ENCODE measurements at regions not wholly inside any gene's neighbourhood (a gene's known extent, or its start where the extent isn't known, plus 50 kb on each side); places are given as distances from the start of the nearest gene placed in this dataset.
A peak's percentile ranks its signal among the peaks of the same experiment; 100 is the strongest.

- Histone ChIP-seq H3K27ac (ENCODE audit: low read length) (peak overlapping the region; percentile 80), H3K9me3 (ENCODE audit: low read length) (no peaks in the 10 kb centered on the region), H2AFZ (ENCODE audit: low read length) (peak overlapping the region; percentile 15), H3F3A (ENCODE audit: low read length, unreplicated experiment) (no peaks in the 10 kb centered on the region), H3K9me2 (replicated peaks; ENCODE audit: low read length) (no peaks in the 10 kb centered on the region), H3K4me3 (ENCODE audit: low read length) (no peak overlapping the region), H4K20me1 (ENCODE audit: low read length) (no peaks in the 10 kb centered on the region), H3K4me1 (ENCODE audit: insufficient read depth, low read length) (peaks cover 22% of the 10 kb centered on the region), H3K27me3 (ENCODE audit: low read length) (no peaks in the 10 kb centered on the region), H3K4me2 (ENCODE audit: low read length) (peak overlapping the region; percentile 38), H3K79me2 (ENCODE audit: low read length) (no peaks in the 10 kb centered on the region), H3K36me3 (ENCODE audit: low read depth, low read length) (no peaks in the 10 kb centered on the region), H3K9ac (ENCODE audit: low read length) (peak overlapping the region; percentile 42)
- DNase-seq (peak; percentile 71), ATAC-seq (peak; percentile 63)
- intact Hi-C loops (cut with micrococcal nuclease) = no loop called here
- TF ChIP-seq EZH2 (IDR thresholded peaks at IDR 0.05; ENCODE audit: low read length, unreplicated experiment) (no peak), CTCF (conservative IDR thresholded peaks at IDR 0.05; ENCODE audit: low read depth, low read length) (no peak), EZH2phosphoT487 (IDR thresholded peaks at IDR 0.05; ENCODE audit: borderline replicate concordance, low read length) (no peak)
- no TSS peak for BruUV-seq (replicated peaks)
- POLR2A ChIA-PET (ENCODE audit: unreplicated experiment) = no interaction called here
- CTCF ChIA-PET = interaction anchor here (0.6 kb wide), 1 partner anchor 49 kb away, joined by 3 read pairs; no protein-coding TSS in a partner anchor
Measured at GRCh38 chr1:8155528-8156186, 129.5 kb upstream of the ERRFI1 start.

GRCh38 chr1:8154621-8155052 is 128.5 kb upstream of the ERRFI1 start:
- BruUV-seq (replicated peaks) = no TSS peak
- Histone ChIP-seq H3K79me2 (ENCODE audit: low read length) (no peaks in the 10 kb centered on the region), H3F3A (ENCODE audit: low read length, unreplicated experiment) (no peaks in the 10 kb centered on the region), H2AFZ (ENCODE audit: low read length) (peak overlapping the region; percentile 15), H3K9me3 (ENCODE audit: low read length) (no peaks in the 10 kb centered on the region), H3K27ac (ENCODE audit: low read length) (peak overlapping the region; percentile 80), H3K4me2 (ENCODE audit: low read length) (peak overlapping the region; percentile 38; the same call in 1 of the 2 replicates), H4K20me1 (ENCODE audit: low read length) (no peaks in the 10 kb centered on the region), H3K4me3 (ENCODE audit: low read length) (no peak overlapping the region), H3K9me2 (replicated peaks; ENCODE audit: low read length) (no peaks in the 10 kb centered on the region), H3K36me3 (ENCODE audit: low read depth, low read length) (no peaks in the 10 kb centered on the region), H3K4me1 (ENCODE audit: insufficient read depth, low read length) (peaks cover 22% of the 10 kb centered on the region), H3K9ac (ENCODE audit: low read length) (peak overlapping the region; percentile 42), H3K27me3 (ENCODE audit: low read length) (no peaks in the 10 kb centered on the region)
- TF ChIP-seq CTCF (conservative IDR thresholded peaks at IDR 0.05; ENCODE audit: low read depth, low read length) = no peak
- no peak for TF ChIP-seq EZH2phosphoT487 (IDR thresholded peaks at IDR 0.05; ENCODE audit: borderline replicate concordance, low read length)
- no peak for TF ChIP-seq EZH2 (IDR thresholded peaks at IDR 0.05; ENCODE audit: low read length, unreplicated experiment)
- ATAC-seq = peak; percentile 91
- intact Hi-C loops (cut with micrococcal nuclease) = no loop called here
- CTCF ChIA-PET = no interaction called here
- POLR2A ChIA-PET (ENCODE audit: unreplicated experiment) = interaction anchor here (0.6 kb wide), 3 partner anchors 91 to 135 kb away, joined by 3 to 5 read pairs (median 3); no protein-coding TSS in a partner anchor
- DNase-seq = peak; percentile 80

GRCh38 chr1:8153961-8154360 is 127.9 kb upstream of the ERRFI1 start:
- POLR2A ChIA-PET (ENCODE audit: unreplicated experiment) = interaction anchor here (0.6 kb wide), 2 partner anchors 90 to 189 kb away, joined by 3 to 5 read pairs; no protein-coding TSS in a partner anchor
- H3K27me3 ChIP-seq (ENCODE audit: low read length) = no peaks in the 10 kb centered on the region
- no peak overlapping the region for H3K4me2 ChIP-seq (ENCODE audit: low read length)
- H4K20me1 ChIP-seq (ENCODE audit: low read length) = no peaks in the 10 kb centered on the region
- TF ChIP-seq EZH2phosphoT487 (IDR thresholded peaks at IDR 0.05; ENCODE audit: borderline replicate concordance, low read length) (no peak), EZH2 (IDR thresholded peaks at IDR 0.05; ENCODE audit: low read length, unreplicated experiment) (no peak), CTCF (conservative IDR thresholded peaks at IDR 0.05; ENCODE audit: low read depth, low read length) (no peak)
- no peaks in the 10 kb centered on the region for H3K9me3 ChIP-seq (ENCODE audit: low read length)
- BruUV-seq (replicated peaks) = no TSS peak
- H3K79me2 ChIP-seq (ENCODE audit: low read length) = no peaks in the 10 kb centered on the region
- DNase-seq (no peak), ATAC-seq (no peak)
- H3K27ac ChIP-seq (ENCODE audit: low read length) = peak overlapping the region; percentile 80
- CTCF ChIA-PET = no interaction called here
- H3K9ac ChIP-seq (ENCODE audit: low read length) = no peak overlapping the region
- no peaks in the 10 kb centered on the region for H3K36me3 ChIP-seq (ENCODE audit: low read depth, low read length)
- H2AFZ ChIP-seq (ENCODE audit: low read length) = no peak overlapping the region
- H3K9me2 ChIP-seq (replicated peaks; ENCODE audit: low read length) = no peaks in the 10 kb centered on the region
- intact Hi-C loops (cut with micrococcal nuclease) = no loop called here
- H3K4me3 ChIP-seq (ENCODE audit: low read length) = no peak overlapping the region
- H3F3A ChIP-seq (ENCODE audit: low read length, unreplicated experiment) = no peaks in the 10 kb centered on the region
- H3K4me1 ChIP-seq (ENCODE audit: insufficient read depth, low read length) = peaks cover 22% of the 10 kb centered on the region
